HG03520 (cell line): ENCODE measurements at regions not wholly inside any gene's neighbourhood (a gene's known extent, or its start where the extent isn't known, plus 50 kb on each side); places are given as distances from the start of the nearest gene placed in this dataset.

Experiments
- ATAC-seq: cut with Tn5 transposase; IDR thresholded peaks from one replicate; pipeline ENCODE4 v1.9.1; 2021; ENCODE audit warnings: mild to moderate bottlenecking, moderate library complexity; ENCODE audit not compliant: unreplicated experiment

GRCh38 chr5:8457187-8458037 is 588.5 kb downstream of the MTRR start:
- ATAC-seq: peak; percentile 94

GRCh38 chr5:8458038-8458383 is 589.1 kb downstream of the MTRR start:
- ATAC-seq: peak; percentile 13

- no peak for ATAC-seq
Measured at GRCh38 chr5:8461543-8461942, 592.6 kb downstream of the MTRR start.

- ATAC-seq: no peak
Measured at GRCh38 chr5:8462565-8462964, 593.6 kb downstream of the MTRR start.

- no peak for ATAC-seq
Measured at GRCh38 chr5:8470489-8470888, 601.5 kb downstream of the MTRR start.

DNA sequence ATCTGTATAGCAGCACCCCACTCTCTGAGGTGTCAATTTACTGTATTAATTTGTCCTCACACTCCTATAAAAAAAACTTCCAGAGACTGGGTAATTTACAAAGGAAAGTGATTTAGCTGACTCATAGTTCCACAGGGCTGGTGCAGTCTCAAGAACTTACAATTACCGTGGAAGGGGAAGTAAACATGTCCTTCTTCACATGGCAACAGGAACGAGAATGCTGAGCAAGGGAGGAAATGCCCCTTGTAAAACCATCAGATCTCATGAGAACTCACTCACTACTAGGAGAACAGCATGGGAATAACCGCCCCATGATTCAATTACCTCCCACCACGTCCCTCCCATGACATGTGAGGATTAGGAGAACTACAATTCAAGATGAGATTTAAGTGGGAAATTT is 602.6 kb downstream of the MTRR start:
- ATAC-seq: no peak

GRCh38 chr5:8473016-8473415 is 604.1 kb downstream of the MTRR start:
- ATAC-seq: no peak

- ATAC-seq: no peak
Measured at GRCh38 chr5:8473827-8474568, 605.0 kb downstream of the MTRR start.

GRCh38 chr5:8474569-8474930 is 605.6 kb downstream of the MTRR start:
- ATAC-seq: no peak

- ATAC-seq: no peak
Measured at GRCh38 chr5:8478326-8478725, 609.4 kb downstream of the MTRR start.

GRCh38 chr5:8481007-8481406 is 612.1 kb downstream of the MTRR start:
- ATAC-seq: no peak

- ATAC-seq: no peak
Measured at GRCh38 chr5:8491254-8491653, 622.3 kb downstream of the MTRR start.

DNA sequence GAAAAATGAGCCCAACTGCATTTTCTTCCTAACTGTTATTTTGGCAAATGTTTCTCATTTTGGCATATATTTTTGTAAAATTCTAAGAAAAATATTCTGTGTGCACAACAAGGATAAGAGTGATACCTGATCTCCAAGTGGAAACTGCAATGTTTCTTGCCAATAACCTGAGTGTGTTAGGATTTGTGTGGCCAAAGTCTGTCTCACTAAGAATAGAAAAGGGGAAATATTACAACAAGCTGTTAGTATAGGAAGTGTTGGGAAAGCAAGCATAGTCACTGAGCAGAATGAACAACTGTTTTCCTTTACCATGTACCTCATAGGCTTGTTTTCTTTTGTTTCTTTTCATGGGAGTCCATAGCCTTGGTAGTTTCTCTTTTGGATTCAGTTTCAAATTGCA is 624.2 kb downstream of the MTRR start:
- no peak for ATAC-seq

- ATAC-seq: no peak
Measured at GRCh38 chr5:8500426-8500825, 631.5 kb downstream of the MTRR start.

DNA sequence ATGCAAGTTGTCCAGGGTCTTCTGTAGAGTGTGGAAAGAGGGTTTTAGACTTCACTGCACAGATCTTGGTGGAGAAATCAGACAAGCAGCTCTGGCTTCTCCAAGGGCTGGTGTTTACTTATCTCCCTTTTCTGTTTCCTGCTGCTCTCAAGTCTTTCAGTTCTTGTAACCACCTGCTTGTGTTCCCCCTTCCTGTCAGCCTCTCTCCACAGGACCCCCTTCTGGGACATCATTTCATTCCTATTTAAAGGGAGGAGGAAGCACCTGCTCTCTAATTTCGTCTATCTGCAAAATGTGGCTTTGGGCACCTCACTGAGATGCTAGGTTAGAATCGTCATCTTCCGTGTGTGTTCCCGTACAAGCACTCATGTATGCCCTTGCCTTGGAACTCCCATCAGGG is 636.2 kb downstream of the MTRR start:
- no peak for ATAC-seq

DNA sequence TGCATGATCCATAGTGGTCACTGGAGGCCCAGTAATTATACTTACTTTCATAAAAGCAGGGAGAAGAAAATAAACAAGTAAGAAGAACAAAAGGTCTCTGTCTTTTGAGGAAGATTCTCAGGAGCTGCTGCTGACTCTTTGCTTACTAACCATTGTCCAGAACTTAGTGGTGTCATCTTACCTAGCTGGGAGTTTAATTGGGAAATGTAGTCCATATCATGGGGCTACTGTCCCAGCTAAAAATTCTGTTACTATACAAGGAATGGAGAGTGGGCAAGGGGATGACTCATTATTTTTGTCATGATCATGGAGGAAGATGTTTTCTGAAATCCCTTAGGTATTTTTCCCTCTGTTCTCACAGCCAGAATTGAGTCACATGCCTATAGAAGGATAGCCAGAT is 639.3 kb downstream of the MTRR start:
- ATAC-seq: no peak

DNA sequence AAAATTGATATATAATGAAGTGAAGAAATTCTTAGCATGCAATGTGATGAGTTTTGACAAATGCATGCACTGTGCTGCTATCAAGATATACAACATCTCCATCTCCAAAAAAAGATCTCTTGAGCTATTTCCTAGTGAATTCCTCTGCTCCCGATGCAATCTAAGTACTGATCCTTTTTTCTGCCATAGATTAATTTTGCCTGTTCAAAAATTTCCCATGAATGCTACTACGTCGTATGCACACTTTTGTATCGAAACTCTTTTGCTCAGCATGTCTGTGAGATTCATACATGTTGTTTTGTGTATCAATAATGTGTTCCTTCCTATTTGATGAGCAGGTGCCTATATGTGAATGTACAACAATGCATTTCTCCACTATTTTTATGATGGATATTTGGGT is 647.4 kb downstream of the MTRR start:
- no peak for ATAC-seq

- ATAC-seq: no peak
Measured at GRCh38 chr5:8517456-8517855, 648.5 kb downstream of the MTRR start.

GRCh38 chr5:8520917-8521316 is 652.0 kb downstream of the MTRR start:
- no peak for ATAC-seq

DNA sequence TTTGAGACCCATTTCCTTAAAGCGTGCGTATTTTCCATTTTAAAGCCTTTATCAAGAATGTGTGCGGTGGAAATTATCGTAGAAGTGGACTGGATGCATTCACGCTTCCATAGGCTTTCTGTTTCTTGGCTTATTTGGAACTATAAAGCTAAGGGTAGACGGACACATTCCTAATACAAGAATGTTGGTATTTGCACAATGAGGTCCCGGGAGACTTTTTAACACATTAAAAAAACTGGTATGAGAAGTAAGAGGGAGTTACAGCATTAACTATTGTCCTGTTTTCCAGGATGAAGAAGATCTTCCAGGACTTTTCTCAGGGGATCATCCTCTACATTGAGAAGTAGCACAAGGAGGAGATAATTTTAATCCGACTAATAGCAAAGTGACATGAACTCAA is 653.0 kb downstream of the MTRR start:
- no peak for ATAC-seq

GRCh38 chr5:8522646-8523045 is 653.7 kb downstream of the MTRR start:
- ATAC-seq: no peak

DNA sequence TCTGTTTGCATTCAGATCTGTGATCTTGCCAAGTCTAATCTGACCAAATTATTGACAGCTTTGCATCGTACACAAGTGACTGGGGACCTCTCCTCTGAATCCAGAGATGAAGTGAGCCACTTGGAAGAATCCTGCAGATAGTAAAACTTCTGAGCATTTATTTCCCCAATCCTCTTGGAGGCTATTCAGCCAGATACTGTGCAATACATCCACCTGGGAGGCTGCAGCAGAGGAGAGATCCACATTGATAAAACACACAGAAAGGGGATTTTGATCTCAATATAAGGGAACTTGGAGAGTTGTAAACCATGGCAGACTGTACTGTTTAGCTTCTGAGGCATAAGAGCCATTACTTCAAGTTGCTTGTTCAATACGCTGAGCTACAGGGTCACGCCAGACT is 654.6 kb downstream of the MTRR start:
- ATAC-seq: no peak

- no peak for ATAC-seq
Measured at GRCh38 chr5:8525819-8526218, 656.9 kb downstream of the MTRR start.
